H1 (cell line): ENCODE measurements at regions not wholly inside any gene's neighbourhood (a gene's known extent, or its start where the extent isn't known, plus 50 kb on each side); places are given as distances from the start of the nearest gene placed in this dataset.

Experiments used
- CHD7 ChIP-seq: fragments of 300-600 bp; sonication (generic); IDR thresholded peaks from 2 replicates; pipeline ENCODE4 v1.7.1; 2012; ENCODE audit warnings: low read length, moderate library complexity, mild to moderate bottlenecking, inconsistent platforms; ENCODE audit not compliant: insufficient replicate concordance
- SIX5 ChIP-seq: IDR thresholded peaks from 2 replicates; pipeline ENCODE4 v1.6.1; 2011; ENCODE audit warnings: mild to moderate bottlenecking, low read depth, low read length

DNA sequence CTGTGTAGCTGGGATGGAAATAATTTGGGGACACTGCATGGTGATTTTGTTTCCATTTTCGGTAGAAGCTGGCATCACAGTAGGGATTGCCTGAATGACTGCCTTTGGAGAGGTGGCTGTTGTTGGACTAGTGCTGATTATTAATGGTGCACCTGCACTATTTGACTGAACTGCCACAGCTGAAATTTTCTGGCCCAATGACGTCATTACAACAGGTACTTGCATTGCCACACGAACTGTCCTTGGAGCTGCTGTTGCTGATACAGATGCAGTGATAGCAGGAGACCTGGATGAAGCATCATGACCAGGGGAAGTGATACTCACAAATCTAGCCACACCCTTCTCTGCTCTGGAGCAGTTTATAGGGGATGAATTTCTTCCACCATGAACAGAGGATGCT is 95.6 kb upstream of the FOXC1 start (continued):
- no peak for TF ChIP-seq CHD7
- TF ChIP-seq SIX5, result no peak
